H9 (cell line): ENCODE measurements at regions not wholly inside any gene's neighbourhood (a gene's known extent, or its start where the extent isn't known, plus 50 kb on each side); places are given as distances from the start of the nearest gene placed in this dataset.

Experiments
- DNase-seq: peaks from one replicate; pipeline ENCODE4 v3.0.0-alpha.2; 2017
- H2AFZ ChIP-seq: one replicate; pipeline ENCODE4 v1.6.1; 2013; ENCODE audit warnings: mild to moderate bottlenecking, low read length, control low read depth, moderate library complexity
- H2AK5ac ChIP-seq: 2 replicates; pipeline ENCODE4 v1.6.1; 2013; ENCODE audit warnings: low read length, control low read depth, mixed read lengths; ENCODE audit not compliant: insufficient read length
- H2BK120ac ChIP-seq: one replicate; pipeline ENCODE4 v1.6.1; 2013; ENCODE audit warnings: low read depth, mild to moderate bottlenecking, low read length, control low read depth, inconsistent platforms; ENCODE audit not compliant: poor library complexity, severe bottlenecking
- H2BK12ac ChIP-seq: 2 replicates; pipeline ENCODE4 v1.6.1; 2013; ENCODE audit warnings: low read length, control low read depth, mixed read lengths, low read depth; ENCODE audit not compliant: insufficient read length
- H2BK15ac ChIP-seq: 2 replicates; pipeline ENCODE4 v1.6.1; 2013; ENCODE audit warnings: low read depth, low read length, control low read depth
- H2BK20ac ChIP-seq: one replicate; pipeline ENCODE4 v1.6.1; 2013; ENCODE audit warnings: low read depth, mild to moderate bottlenecking, low read length, control low read depth, inconsistent platforms; ENCODE audit not compliant: poor library complexity, severe bottlenecking
- H2BK5ac ChIP-seq: 2 replicates; pipeline ENCODE4 v1.6.1; 2013; ENCODE audit warnings: low read length, control low read depth, mixed read lengths; ENCODE audit not compliant: insufficient read length
- H3K14ac ChIP-seq: 2 replicates; pipeline ENCODE4 v1.6.1; 2013; ENCODE audit warnings: low read length, control low read depth; ENCODE audit not compliant: insufficient read depth
- H3K18ac ChIP-seq: 2 replicates; pipeline ENCODE4 v1.6.1; 2013; ENCODE audit warnings: low read depth, mild to moderate bottlenecking, mixed read lengths, low read length, control low read depth; ENCODE audit not compliant: insufficient read length
- H3K23ac ChIP-seq: 2 replicates; pipeline ENCODE4 v1.6.1; 2013; ENCODE audit warnings: low read length, control low read depth, mixed read lengths, low read depth; ENCODE audit not compliant: insufficient read length
- H3K23me2 ChIP-seq: 2 replicates; pipeline ENCODE4 v1.6.1; 2013; ENCODE audit warnings: low read depth, mild to moderate bottlenecking, mixed read lengths, low read length, control low read depth; ENCODE audit not compliant: insufficient read length, poor library complexity, severe bottlenecking
- H3K27ac ChIP-seq: 2 replicates; pipeline ENCODE4 v1.5.1; 2013; ENCODE audit warnings: low read length, control low read depth, mixed read lengths, low read depth; ENCODE audit not compliant: insufficient read length
- H3K27me3 ChIP-seq: 2 replicates; pipeline ENCODE4 v1.6.1; 2013; ENCODE audit warnings: low read length, control low read depth, inconsistent platforms; ENCODE audit not compliant: insufficient read depth
- H3K4ac ChIP-seq: 2 replicates; pipeline ENCODE4 v1.6.1; 2013; ENCODE audit warnings: low read depth, mild to moderate bottlenecking, control low read depth, inconsistent platforms, low read length, moderate library complexity
- H3K4me1 ChIP-seq: 2 replicates; pipeline ENCODE4 v1.6.1; 2013; ENCODE audit warnings: low read length, control low read depth, inconsistent platforms; ENCODE audit not compliant: insufficient read depth
- H3K4me2 ChIP-seq: 2 replicates; pipeline ENCODE4 v1.6.1; 2013; ENCODE audit warnings: low read length, control low read depth, mixed read lengths; ENCODE audit not compliant: insufficient read length, insufficient read depth
- H3K56ac ChIP-seq: 2 replicates; pipeline ENCODE4 v1.6.1; 2013; ENCODE audit warnings: low read depth, mild to moderate bottlenecking, mixed read lengths, low read length, control low read depth; ENCODE audit not compliant: insufficient read length
- H3K79me1 ChIP-seq: 2 replicates; pipeline ENCODE4 v1.6.1; 2013; ENCODE audit warnings: low read depth, mild to moderate bottlenecking, moderate library complexity, low read length, control low read depth, inconsistent platforms; ENCODE audit not compliant: insufficient read depth, poor library complexity, severe bottlenecking
- H3K79me2 ChIP-seq: 2 replicates; pipeline ENCODE4 v1.6.1; 2013; ENCODE audit warnings: low read length, control low read depth, inconsistent platforms; ENCODE audit not compliant: insufficient read depth
- H3K9ac ChIP-seq: 2 replicates; pipeline ENCODE4 v1.6.1; 2013; ENCODE audit warnings: low read length, control low read depth, mixed read lengths; ENCODE audit not compliant: insufficient read length; ENCODE audit errors: extremely low read depth
- H3K9me3 ChIP-seq: one replicate; pipeline ENCODE4 v1.6.1; 2013; ENCODE audit warnings: low read depth, low read length, inconsistent platforms; ENCODE audit not compliant: control insufficient read depth
- H3T11ph ChIP-seq: one replicate; pipeline ENCODE4 v1.6.1; 2013; ENCODE audit warnings: mild to moderate bottlenecking, low read length, control low read depth, inconsistent platforms
- H4K20me1 ChIP-seq: one replicate; pipeline ENCODE4 v1.6.1; 2013; ENCODE audit not compliant: control insufficient read depth, insufficient read length, insufficient read depth
- H4K5ac ChIP-seq: 2 replicates; pipeline ENCODE4 v1.6.1; 2013; ENCODE audit warnings: low read depth, mild to moderate bottlenecking, mixed read lengths, low read length, control low read depth; ENCODE audit not compliant: insufficient read length
- H4K8ac ChIP-seq: replicated peaks from 2 replicates; pipeline ENCODE4 v1.6.1; 2013; ENCODE audit warnings: low read length, control low read depth, mixed read lengths, low read depth; ENCODE audit not compliant: insufficient read length
- H4K91ac ChIP-seq: 2 replicates; pipeline ENCODE4 v1.6.1; 2013; ENCODE audit warnings: low read depth, mild to moderate bottlenecking, moderate library complexity, mixed read lengths, low read length, control low read depth; ENCODE audit not compliant: insufficient read length
- H3K27ac Mint-ChIP-seq, 3 experiments: 2 replicates in 2 of 3; 3 replicates in 1 of 3; pipeline ENCODE4 v1.8.0; 2020 to 2021; ENCODE audit warnings: mixed read lengths in 3 of 3, mild to moderate bottlenecking in 1 of 3, moderate library complexity in 1 of 3
- H3K27me3 Mint-ChIP-seq: 2 replicates; pipeline ENCODE4 v1.8.0; 2021; ENCODE audit warnings: low read depth, mild to moderate bottlenecking, moderate library complexity, mixed read lengths
- H3K36me3 Mint-ChIP-seq, 3 experiments: 2 replicates in 2 of 3; 3 replicates in 1 of 3; pipeline ENCODE4 v1.8.0; 2020 to 2021; ENCODE audit warnings: low read depth in 3 of 3, mixed read lengths in 3 of 3; ENCODE audit not compliant: insufficient read depth in 1 of 3
- H3K4me1 Mint-ChIP-seq, 2 experiments: 2 replicates each; pipeline ENCODE4 v1.8.0; 2020; ENCODE audit warnings: mixed read lengths in 2 of 2
- H3K4me3 Mint-ChIP-seq, 2 experiments: 2 replicates in 1 of 2; 3 replicates in 1 of 2; pipeline ENCODE4 v1.8.0; 2020 to 2021; ENCODE audit warnings: mild to moderate bottlenecking in 2 of 2, mixed read lengths in 2 of 2, moderate library complexity in 1 of 2
- H3K9me3 Mint-ChIP-seq, 2 experiments: 2 replicates in 1 of 2; 3 replicates in 1 of 2; pipeline ENCODE4 v1.8.0; 2020; ENCODE audit warnings: mild to moderate bottlenecking in 2 of 2, mixed read lengths in 2 of 2, moderate library complexity in 1 of 2
- WGBS: extraction: QIAGEN DNeasy Blood & Tissue Kit; methylation state at CpG from one replicate; pipeline ENCODE4 v1.1.7; 2013; ENCODE audit warnings: missing lambda C conversion rate, low lambda C conversion rate, mixed read lengths; ENCODE audit not compliant: insufficient read length; ENCODE audit errors: extremely low coverage; 5-methylcytosine and 5-hydroxymethylcytosine counted together
- TF ChIP-seq, protein P1 (sequence below): fragments of 200-600 bp; sonication (generic); conservative IDR thresholded peaks from 3 replicates; pipeline ENCODE4 v1.8.0; 2021; ENCODE audit warnings: antibody characterized with exemption, mild to moderate bottlenecking

DNA sequence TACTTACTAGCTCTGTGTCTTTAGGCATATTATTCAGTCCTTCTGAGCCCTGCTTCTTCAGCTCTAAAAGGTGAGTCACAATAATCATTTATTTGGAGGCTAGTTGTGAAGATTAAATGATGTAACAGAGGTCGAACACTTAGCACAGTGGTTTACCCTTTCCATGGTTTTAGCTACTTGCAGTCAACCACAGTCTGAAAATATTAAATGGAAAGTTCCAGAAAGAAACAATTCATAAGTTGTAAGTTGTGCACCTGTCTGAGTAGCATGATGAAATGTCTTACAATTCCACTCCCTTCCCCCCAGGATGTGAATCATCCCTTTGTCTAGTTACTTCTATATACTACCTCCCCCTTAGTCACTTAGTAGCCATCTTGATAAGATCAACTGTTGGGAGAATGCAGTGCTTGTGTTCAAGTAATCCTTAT lies 217.6 kb upstream of the THUMPD2 start:
- H3K4me3 Mint-ChIP-seq: no peak overlapping the region
- H3K27me3 Mint-ChIP-seq: no peaks in the 10 kb centered on the region
- Histone ChIP-seq H3K56ac (no peak overlapping the region), H3T11ph (no peak overlapping the region), H4K8ac (no peak overlapping the region), H3K27ac (no peak overlapping the region), H3K4me2 (no peak overlapping the region), H2BK15ac (no peak overlapping the region), H2BK20ac (no peak overlapping the region), H3K18ac (no peak overlapping the region), H2BK12ac (no peak overlapping the region), H4K20me1 (no peaks in the 10 kb centered on the region), H3K4ac (no peak overlapping the region), H3K27me3 (no peaks in the 10 kb centered on the region), H3K14ac (no peak overlapping the region), H3K79me1 (no peaks in the 10 kb centered on the region), H4K5ac (no peak overlapping the region), H4K91ac (no peak overlapping the region), H2AFZ (no peak overlapping the region), H3K79me2 (no peaks in the 10 kb centered on the region), H2AK5ac (no peak overlapping the region), H3K9ac (no peak overlapping the region), H3K23me2 (no peaks in the 10 kb centered on the region), H3K4me1 (no peaks in the 10 kb centered on the region), H2BK5ac (no peak overlapping the region), H2BK120ac (no peak overlapping the region), H3K23ac (no peak overlapping the region), H3K9me3 (no peaks in the 10 kb centered on the region)
- no peaks in the 10 kb centered on the region for H3K9me3 Mint-ChIP-seq
- H3K27ac Mint-ChIP-seq: no peak overlapping the region
- TF ChIP-seq, protein P1, sequence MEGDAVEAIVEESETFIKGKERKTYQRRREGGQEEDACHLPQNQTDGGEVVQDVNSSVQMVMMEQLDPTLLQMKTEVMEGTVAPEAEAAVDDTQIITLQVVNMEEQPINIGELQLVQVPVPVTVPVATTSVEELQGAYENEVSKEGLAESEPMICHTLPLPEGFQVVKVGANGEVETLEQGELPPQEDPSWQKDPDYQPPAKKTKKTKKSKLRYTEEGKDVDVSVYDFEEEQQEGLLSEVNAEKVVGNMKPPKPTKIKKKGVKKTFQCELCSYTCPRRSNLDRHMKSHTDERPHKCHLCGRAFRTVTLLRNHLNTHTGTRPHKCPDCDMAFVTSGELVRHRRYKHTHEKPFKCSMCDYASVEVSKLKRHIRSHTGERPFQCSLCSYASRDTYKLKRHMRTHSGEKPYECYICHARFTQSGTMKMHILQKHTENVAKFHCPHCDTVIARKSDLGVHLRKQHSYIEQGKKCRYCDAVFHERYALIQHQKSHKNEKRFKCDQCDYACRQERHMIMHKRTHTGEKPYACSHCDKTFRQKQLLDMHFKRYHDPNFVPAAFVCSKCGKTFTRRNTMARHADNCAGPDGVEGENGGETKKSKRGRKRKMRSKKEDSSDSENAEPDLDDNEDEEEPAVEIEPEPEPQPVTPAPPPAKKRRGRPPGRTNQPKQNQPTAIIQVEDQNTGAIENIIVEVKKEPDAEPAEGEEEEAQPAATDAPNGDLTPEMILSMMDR: no peak
- H3K4me1 Mint-ChIP-seq: peaks cover under 1% of the 10 kb centered on the region in 2 experiments
- no peaks in the 10 kb centered on the region for H3K36me3 Mint-ChIP-seq
- no CpG with 5 or more reads among the region's 1 CpG for WGBS
- DNase-seq: no peak
